H1 (cell line): ENCODE measurements at regions not wholly inside any gene's neighbourhood (a gene's known extent, or its start where the extent isn't known, plus 50 kb on each side); places are given as distances from the start of the nearest gene placed in this dataset.
A peak's percentile ranks its signal among the peaks of the same experiment; 100 is the strongest.

Experiments used
- CTCF ChIA-PET: fragments of 300-600 bp; sonication (Branson Sonifier 250); formaldehyde crosslinking; loops from one replicate; lab custom pipeline; 2021; ENCODE audit not compliant: partially characterized antibody; lab: Charles Lee
- POLR2A ChIA-PET: fragments of 300-600 bp; sonication (Branson Sonifier 250); formaldehyde crosslinking; loops from one replicate; lab custom pipeline; 2021; ENCODE audit warnings: inconsistent platforms; ENCODE audit not compliant: partially characterized antibody; lab: Charles Lee
- DNase-seq, 2 experiments: peaks; one replicate each; pipeline versions ENCODE4 v3.0.0 to v3.0.0-alpha.2; 2010 to 2022; ENCODE audit warnings: low spot score in 2 of 2, low read depth in 1 of 2, mixed read lengths in 1 of 2
- FAIRE-seq: peaks from 2 replicates; lab custom pipeline; 2011; peaks lifted over from hg19 to GRCh38; lab: Jason Lieb, UNC
- H2AFZ ChIP-seq: 2 replicates; pipeline ENCODE4 v1.8.1; 2012; ENCODE audit warnings: low read length, inconsistent platforms
- H2AK5ac ChIP-seq: 2 replicates; pipeline ENCODE4 v1.6.1; 2013; ENCODE audit warnings: low read depth, low read length
- H2BK120ac ChIP-seq: replicated peaks from 2 replicates; pipeline ENCODE3; 2013; ENCODE audit warnings: low read depth, low read length, inconsistent platforms
- H2BK12ac ChIP-seq: 2 replicates; pipeline ENCODE4 v1.6.1; 2013; ENCODE audit warnings: low read depth, low read length
- H2BK15ac ChIP-seq: 2 replicates; pipeline ENCODE4 v1.6.1; 2013; ENCODE audit warnings: low read length
- H2BK20ac ChIP-seq: 2 replicates; pipeline ENCODE4 v1.6.1; 2013; ENCODE audit warnings: low read length
- H2BK5ac ChIP-seq: 2 replicates; pipeline ENCODE4 v1.6.1; 2013; ENCODE audit warnings: low read depth, low read length
- H3K14ac ChIP-seq: 2 replicates; pipeline ENCODE4 v1.6.1; 2013; ENCODE audit warnings: inconsistent platforms; ENCODE audit not compliant: insufficient read length
- H3K18ac ChIP-seq: 2 replicates; pipeline ENCODE4 v1.6.1; 2013; ENCODE audit warnings: low read length; ENCODE audit errors: extremely low read depth
- H3K23ac ChIP-seq: 2 replicates; pipeline ENCODE4 v1.6.1; 2013; ENCODE audit warnings: inconsistent platforms; ENCODE audit not compliant: insufficient read length
- H3K23me2 ChIP-seq: 2 replicates; pipeline ENCODE4 v1.6.1; 2013; ENCODE audit warnings: low read depth, low read length
- H3K27ac ChIP-seq: 2 replicates; pipeline ENCODE4 v1.6.1; 2011; ENCODE audit warnings: low read depth, low read length, inconsistent platforms
- H3K27me3 ChIP-seq, 4 experiments: replicated peaks in 1 of 4; 1 replicate in 1 of 4; 2 replicates in 3 of 4; pipeline versions ENCODE4 v1.6.1 to v1.8.1; 2011 to 2013; ENCODE audit warnings: low read length in 3 of 4, mild to moderate bottlenecking in 3 of 4, inconsistent platforms in 2 of 4, mixed read lengths in 2 of 4, moderate library complexity in 1 of 4; ENCODE audit not compliant: control insufficient read depth in 3 of 4, insufficient read depth in 3 of 4; ENCODE audit errors: extremely low read depth in 1 of 4
- H3K36me3 ChIP-seq, 4 experiments: 2 replicates each; pipeline versions ENCODE4 v1.6.1 to v1.8.1; 2011 to 2013; ENCODE audit warnings: mild to moderate bottlenecking in 4 of 4, low read length in 3 of 4, moderate library complexity in 2 of 4, control low read depth in 1 of 4, inconsistent platforms in 1 of 4; ENCODE audit not compliant: insufficient read depth in 4 of 4, control insufficient read depth in 2 of 4
- H3K4ac ChIP-seq: replicated peaks from 2 replicates; pipeline ENCODE3; 2013; ENCODE audit warnings: low read length, low read depth, mixed read lengths, inconsistent platforms; ENCODE audit not compliant: insufficient read length
- H3K4me1 ChIP-seq, 4 experiments: replicated peaks in 1 of 4; 1 replicate in 1 of 4; 2 replicates in 3 of 4; pipeline versions ENCODE4 v1.6.1 to v1.8.1; 2011 to 2013; ENCODE audit warnings: low read length in 3 of 4, inconsistent platforms in 2 of 4, mixed read lengths in 1 of 4; ENCODE audit not compliant: insufficient read depth in 4 of 4, control insufficient read depth in 3 of 4
- H3K4me2 ChIP-seq, 2 experiments: 2 replicates each; pipeline versions ENCODE4 v1.6.1 to v1.8.1; 2011 to 2013; ENCODE audit warnings: low read depth in 2 of 2, low read length in 2 of 2, control low read depth in 1 of 2, inconsistent platforms in 1 of 2, mild to moderate bottlenecking in 1 of 2; ENCODE audit not compliant: insufficient read depth in 1 of 2
- H3K4me3 ChIP-seq, 4 experiments: fragments of 200-600, 300-600 bp in 1 of 4; sonication (generic), shearing (Covaris generic), sonication (Bioruptor Twin) in 1 of 4; 2 replicates each; pipeline versions ENCODE4 v1.5.1 to v1.8.1; 2011 to 2016; ENCODE audit warnings: low read length in 4 of 4, low read depth in 3 of 4, control low read depth in 2 of 4, inconsistent platforms in 2 of 4, mild to moderate bottlenecking in 2 of 4, mixed read lengths in 1 of 4, moderate library complexity in 1 of 4; ENCODE audit not compliant: insufficient read depth in 2 of 4; ENCODE audit errors: extremely low read depth in 1 of 4
- H3K56ac ChIP-seq: replicated peaks from 2 replicates; pipeline ENCODE3; 2013; ENCODE audit warnings: low read depth, mild to moderate bottlenecking, mixed read lengths, low read length, inconsistent platforms; ENCODE audit not compliant: insufficient read length
- H3K79me1 ChIP-seq: 2 replicates; pipeline ENCODE4 v1.6.1; 2013; ENCODE audit warnings: low read depth, low read length, control low read depth
- H3K79me2 ChIP-seq, 2 experiments: 2 replicates each; pipeline versions ENCODE4 v1.6.1 to v1.8.1; 2012 to 2013; ENCODE audit warnings: low read length in 2 of 2, mild to moderate bottlenecking in 2 of 2, inconsistent platforms in 1 of 2; ENCODE audit not compliant: insufficient read depth in 2 of 2, control insufficient read depth in 1 of 2
- H3K9ac ChIP-seq, 4 experiments: replicated peaks in 1 of 4; 1 replicate in 1 of 4; 2 replicates in 3 of 4; pipeline versions ENCODE4 v1.6.1 to v1.8.1; 2011 to 2013; ENCODE audit warnings: low read depth in 3 of 4, low read length in 3 of 4, control low read depth in 2 of 4, mild to moderate bottlenecking in 2 of 4, moderate library complexity in 2 of 4, inconsistent platforms in 1 of 4; ENCODE audit errors: extremely low read depth in 1 of 4
- H3K9me3 ChIP-seq, 2 experiments: 2 replicates each; pipeline versions ENCODE4 v1.6.1 to v1.8.1; 2012 to 2013; ENCODE audit warnings: mild to moderate bottlenecking in 2 of 2, moderate library complexity in 2 of 2, control low read depth in 1 of 2, inconsistent platforms in 1 of 2, low read depth in 1 of 2, low read length in 1 of 2, mixed read lengths in 1 of 2; ENCODE audit not compliant: insufficient read depth in 2 of 2
- H4K20me1 ChIP-seq, 2 experiments: replicated peaks in 1 of 2; 2 replicates each; pipeline versions ENCODE3 to v1.8.1; 2011 to 2013; ENCODE audit warnings: inconsistent platforms in 2 of 2, low read length in 2 of 2, mild to moderate bottlenecking in 1 of 2; ENCODE audit not compliant: insufficient read depth in 2 of 2, control insufficient read depth in 1 of 2
- H4K5ac ChIP-seq: 2 replicates; pipeline ENCODE4 v1.6.1; 2013; ENCODE audit warnings: low read length, low read depth, mixed read lengths, inconsistent platforms; ENCODE audit not compliant: insufficient read length
- H4K8ac ChIP-seq: 2 replicates; pipeline ENCODE4 v1.8.0; 2013; ENCODE audit warnings: mild to moderate bottlenecking, moderate library complexity, low read length, inconsistent platforms; ENCODE audit not compliant: insufficient read depth; ENCODE audit errors: extremely low read depth
- H4K91ac ChIP-seq: replicated peaks from 2 replicates; pipeline ENCODE3; 2013; ENCODE audit warnings: low read length, mixed read lengths, inconsistent platforms; ENCODE audit not compliant: insufficient read length
- BCL11A ChIP-seq, 2 experiments: IDR thresholded peaks; one replicate each; pipeline ENCODE4 v1.6.1; 2011; ENCODE audit warnings: low read depth in 2 of 2, low read length in 2 of 2, mild to moderate bottlenecking in 2 of 2
- CBX8 ChIP-seq: fragments of 300-800, 300-1000 bp; sonication (generic); IDR thresholded peaks from 2 replicates; pipeline ENCODE4 v1.7.1; 2016; ENCODE audit warnings: low read depth, low read length, borderline replicate concordance
- CEBPB ChIP-seq: IDR thresholded peaks from 2 replicates; pipeline ENCODE4 v1.6.1; 2012; ENCODE audit warnings: low read depth, low read length
- E2F6 ChIP-seq: IDR thresholded peaks from 2 replicates; pipeline ENCODE4 v1.6.1; 2012; ENCODE audit warnings: inconsistent platforms
- EP300 ChIP-seq, 2 experiments: IDR thresholded peaks; 1 replicate in 1 of 2; 2 replicates in 1 of 2; pipeline ENCODE4 v1.6.1; 2011 to 2012; ENCODE audit warnings: low read depth in 2 of 2, low read length in 2 of 2, mild to moderate bottlenecking in 2 of 2, borderline replicate concordance in 1 of 2, inconsistent platforms in 1 of 2, moderate library complexity in 1 of 2
- GTF2F1 ChIP-seq: IDR thresholded peaks from 2 replicates; pipeline ENCODE4 v1.6.1; 2012; ENCODE audit warnings: low read depth, low read length, improper control_type of control experiment, borderline replicate concordance
- KDM1A ChIP-seq: fragments of 200-600, 300-600 bp; sonication (generic); IDR thresholded peaks from 2 replicates; pipeline ENCODE4 v1.7.1; 2016; ENCODE audit warnings: mild to moderate bottlenecking, low read length, borderline replicate concordance
- KDM4A ChIP-seq: IDR thresholded peaks from one replicate; pipeline ENCODE4 v1.7.1; 2012; ENCODE audit warnings: low read depth, mild to moderate bottlenecking, moderate library complexity, low read length, inconsistent platforms; ENCODE audit not compliant: severe bottlenecking
- NRF1 ChIP-seq: IDR thresholded peaks from 2 replicates; pipeline ENCODE4 v1.6.1; 2011; ENCODE audit warnings: mild to moderate bottlenecking, low read depth, low read length, improper control_type of control experiment
- RAD21 ChIP-seq, 2 experiments: IDR thresholded peaks in 1 of 2; conservative IDR thresholded peaks in 1 of 2; 2 replicates each; pipeline ENCODE4 v1.6.1; 2011; ENCODE audit warnings: low read depth in 2 of 2, low read length in 2 of 2, improper control_type of control experiment in 1 of 2, inconsistent platforms in 1 of 2, mild to moderate bottlenecking in 1 of 2, moderate library complexity in 1 of 2
- RNF2 ChIP-seq: fragments of 200-900, 300-1000 bp; sonication (generic); IDR thresholded peaks from 2 replicates; pipeline ENCODE4 v1.7.1; 2016; ENCODE audit warnings: borderline replicate concordance, low read depth, mild to moderate bottlenecking, antibody characterized with exemption, low read length; ENCODE audit not compliant: poor library complexity, severe bottlenecking; ENCODE audit errors: missing control alignments
- TAF7 ChIP-seq: optimal IDR thresholded peaks from 2 replicates; pipeline ENCODE3; 2011; ENCODE audit warnings: low read depth, mild to moderate bottlenecking, inconsistent platforms, low read length, moderate library complexity, borderline replicate concordance
- WGBS, 2 experiments: shearing (Covaris generic) in 1 of 2; methylation state at CpG; one replicate each; pipeline versions ENCODE4 v1.1.6 to v1.1.7; 2013 to 2015; ENCODE audit warnings: low lambda C conversion rate in 2 of 2, mixed read lengths in 2 of 2, inconsistent platforms in 1 of 2, low coverage in 1 of 2, missing lambda C conversion rate in 1 of 2; ENCODE audit not compliant: insufficient replicate concordance in 2 of 2, insufficient coverage in 1 of 2, insufficient read length in 1 of 2; ENCODE audit errors: extremely low coverage in 1 of 2, missing lambda C conversion rate in 1 of 2; 5-methylcytosine and 5-hydroxymethylcytosine counted together

DNA sequence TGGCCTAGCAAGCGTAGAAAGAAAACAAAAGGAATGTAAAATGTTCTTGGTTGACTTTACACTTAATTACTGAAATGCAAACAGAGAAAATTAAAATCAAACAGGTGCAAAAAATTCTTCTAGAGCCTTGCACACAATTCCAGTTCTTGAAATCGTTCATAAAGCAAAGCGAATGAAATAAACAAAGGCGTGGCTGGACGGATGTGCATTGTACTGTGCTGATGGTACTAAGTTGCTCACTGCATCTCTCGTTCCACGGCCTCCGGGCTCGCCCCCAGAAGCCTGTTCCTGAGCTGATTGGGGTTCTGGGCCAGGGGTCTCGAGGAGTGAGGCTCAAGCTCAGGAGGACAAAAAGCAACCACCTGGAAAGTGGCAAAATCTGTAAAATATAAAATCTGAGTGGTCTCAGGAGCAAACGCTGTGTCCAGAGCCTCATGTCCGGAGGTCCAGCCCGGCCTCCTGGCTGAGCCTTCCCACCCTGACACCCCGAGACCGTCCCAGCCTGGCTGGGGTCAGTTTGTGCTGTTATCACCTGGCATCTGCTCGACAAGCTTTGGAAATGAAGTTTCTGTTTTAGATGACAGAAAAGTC is 71.3 kb downstream of the TTLL2 start:
- no peaks in the 10 kb centered on the region for H3K27me3 ChIP-seq
- H3K23ac ChIP-seq = no peak overlapping the region
- no peaks in the 10 kb centered on the region for H4K20me1 ChIP-seq
- no peak overlapping the region for H2BK15ac ChIP-seq
- no peak overlapping the region for H4K91ac ChIP-seq
- no peak overlapping the region for H3K9ac ChIP-seq
- no peak overlapping the region for H2BK120ac ChIP-seq
- H3K14ac ChIP-seq = no peak overlapping the region
- H3K4me1 ChIP-seq = no peaks in the 10 kb centered on the region; a peak in 1 of 7 replicates
- H2BK12ac ChIP-seq = no peak overlapping the region
- no peaks in the 10 kb centered on the region for H3K79me2 ChIP-seq
- DNase-seq (no peak), FAIRE-seq (no peak)
- WGBS, 2 experiments = 92% methylated on average over 16 of the region's 16 CpGs; no CpG with 5 or more reads in 1 of the 2 experiments
- no peak overlapping the region for H3K27ac ChIP-seq
- H2AK5ac ChIP-seq = no peak overlapping the region; the same call in 1 of the 2 replicates
- no peak overlapping the region for H3K56ac ChIP-seq
- no peaks in the 10 kb centered on the region for H3K9me3 ChIP-seq
- H3K79me1 ChIP-seq = no peaks in the 10 kb centered on the region
- no peak overlapping the region for H3K18ac ChIP-seq
- no peak overlapping the region for H2AFZ ChIP-seq
- H2BK20ac ChIP-seq = 0 out of 2 replicates have a peak overlapping the region, but pooled peaks have one; percentile 25
- H2BK5ac ChIP-seq = no peak overlapping the region
- H3K4ac ChIP-seq = no peak overlapping the region
- POLR2A ChIA-PET = no interaction called here
- H3K4me2 ChIP-seq = no peak overlapping the region
- H3K36me3 ChIP-seq = no peaks in the 10 kb centered on the region
- H4K8ac ChIP-seq = no peak overlapping the region
- CTCF ChIA-PET = interaction anchor here (0.6 to 2.2 kb wide), 5 partner anchors 10 to 68 kb away, joined by 3 to 9 read pairs (median 5); no protein-coding TSS in a partner anchor
- H3K23me2 ChIP-seq = no peaks in the 10 kb centered on the region
- H4K5ac ChIP-seq = no peak overlapping the region
- H3K4me3 ChIP-seq = no peak overlapping the region
- TF ChIP-seq TAF7 (no peak), RAD21 (IDR thresholded peaks at IDR 0.05 in 1 of 2, conservative IDR thresholded peaks at IDR 0.05 in 1 of 2; ENCODE audit: low read depth in 2 of 2, low read length in 2 of 2) (no peak), KDM4A (no peak), RNF2 (no peak), GTF2F1 (no peak), CBX8 (no peak), CEBPB (no peak), BCL11A (IDR thresholded peaks at IDR 0.05; ENCODE audit: low read depth in 2 of 2, low read length in 2 of 2) (no peak), E2F6 (no peak), NRF1 (no peak), KDM1A (no peak), EP300 (IDR thresholded peaks at IDR 0.05; ENCODE audit: borderline replicate concordance in 1 of 2, low read depth in 2 of 2, low read length in 2 of 2) (no peak)
